ENCODE measurements at regions not wholly inside any gene's neighbourhood (a gene's known extent, or its start where the extent isn't known, plus 50 kb on each side); places are given as distances from the start of the nearest gene placed in this dataset.

DNA sequence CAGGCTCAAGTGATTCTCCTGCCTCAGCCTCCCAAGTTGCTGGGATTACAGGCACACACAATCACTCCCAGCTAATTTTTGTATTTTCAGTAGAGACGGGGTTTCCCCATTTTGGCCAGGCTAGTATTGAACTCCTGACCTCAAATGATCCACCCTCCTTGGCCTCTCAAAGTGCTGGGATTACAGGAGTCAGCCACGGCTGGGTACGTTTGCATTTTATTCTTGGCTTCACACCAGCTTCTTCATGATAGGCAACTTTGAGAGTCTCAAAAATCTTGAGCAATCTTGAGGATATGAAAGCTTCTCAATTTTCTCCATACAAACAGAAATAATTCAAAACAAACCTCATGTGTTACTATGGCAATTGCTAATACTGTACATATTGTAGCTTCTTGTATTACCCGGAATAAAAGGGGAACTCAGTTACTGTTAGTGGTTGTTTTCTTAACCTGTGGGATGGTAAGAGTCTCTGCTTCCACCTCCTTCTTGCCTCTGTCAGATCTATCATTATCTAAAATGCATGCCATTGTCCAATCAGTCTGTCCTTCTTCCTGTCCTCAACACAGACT, 102.9 kb upstream of the SYT4 start:
- TF ChIP-seq POLR2A (IDR thresholded peaks at IDR 0.05), result no peak
- TF ChIP-seq, protein P1, sequence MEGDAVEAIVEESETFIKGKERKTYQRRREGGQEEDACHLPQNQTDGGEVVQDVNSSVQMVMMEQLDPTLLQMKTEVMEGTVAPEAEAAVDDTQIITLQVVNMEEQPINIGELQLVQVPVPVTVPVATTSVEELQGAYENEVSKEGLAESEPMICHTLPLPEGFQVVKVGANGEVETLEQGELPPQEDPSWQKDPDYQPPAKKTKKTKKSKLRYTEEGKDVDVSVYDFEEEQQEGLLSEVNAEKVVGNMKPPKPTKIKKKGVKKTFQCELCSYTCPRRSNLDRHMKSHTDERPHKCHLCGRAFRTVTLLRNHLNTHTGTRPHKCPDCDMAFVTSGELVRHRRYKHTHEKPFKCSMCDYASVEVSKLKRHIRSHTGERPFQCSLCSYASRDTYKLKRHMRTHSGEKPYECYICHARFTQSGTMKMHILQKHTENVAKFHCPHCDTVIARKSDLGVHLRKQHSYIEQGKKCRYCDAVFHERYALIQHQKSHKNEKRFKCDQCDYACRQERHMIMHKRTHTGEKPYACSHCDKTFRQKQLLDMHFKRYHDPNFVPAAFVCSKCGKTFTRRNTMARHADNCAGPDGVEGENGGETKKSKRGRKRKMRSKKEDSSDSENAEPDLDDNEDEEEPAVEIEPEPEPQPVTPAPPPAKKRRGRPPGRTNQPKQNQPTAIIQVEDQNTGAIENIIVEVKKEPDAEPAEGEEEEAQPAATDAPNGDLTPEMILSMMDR (IDR thresholded peaks at IDR 0.05 in 4 of 5, conservative IDR thresholded peaks at IDR 0.05 in 1 of 5), result no peak
